ENCODE measurements at regions not wholly inside any gene's neighbourhood (a gene's known extent, or its start where the extent isn't known, plus 50 kb on each side); places are given as distances from the start of the nearest gene placed in this dataset.
A peak's percentile ranks its signal among the peaks of the same experiment; 100 is the strongest.

GRCh38 chr4:17347445-17347844 is 164.4 kb downstream of the QDPR start:
- intact Hi-C loops (cut with micrococcal nuclease; ENCODE audit: unreplicated experiment) = no loop called here

GRCh38 chr4:17339376-17339775 is 172.5 kb downstream of the QDPR start:
- Histone ChIP-seq H3K79me2 (ENCODE audit: low read depth) (no peaks in the 10 kb centered on the region), H3F3A (ENCODE audit: insufficient read depth, low read depth) (no peaks in the 10 kb centered on the region; the same call in 1 of the 2 replicates), H2AFZ (no peak overlapping the region), H3K4me2 (no peak overlapping the region), H3K4me1 (replicated peaks; ENCODE audit: insufficient read depth) (peaks cover 19% of the 10 kb centered on the region), H3K27me3 (ENCODE audit: insufficient read depth, low read depth) (no peaks in the 10 kb centered on the region), H3K9me2 (ENCODE audit: insufficient read depth) (no peaks in the 10 kb centered on the region), H3K36me3 (ENCODE audit: low read depth) (no peaks in the 10 kb centered on the region), H3K9me3 (ENCODE audit: insufficient read depth, low read depth) (no peaks in the 10 kb centered on the region), H3K27ac (no peak overlapping the region), H4K20me1 (ENCODE audit: insufficient read depth) (no peaks in the 10 kb centered on the region), H3K4me3 (no peak overlapping the region)
- no TSS peak for BruUV-seq (replicated peaks)
- intact Hi-C loops (cut with micrococcal nuclease; ENCODE audit: unreplicated experiment) = no loop called here
- CTCF ChIA-PET = no interaction called here
- TF ChIP-seq EZH2 (IDR thresholded peaks at IDR 0.05; ENCODE audit: low read depth) (no peak), CTCF (conservative IDR thresholded peaks at IDR 0.05) (no peak)
- POLR2A ChIA-PET (ENCODE audit: unreplicated experiment) = no interaction called here
- no peak for DNase-seq

More at GRCh38 chr4:17347445-17347844, 164.4 kb downstream of the QDPR start:
- Histone ChIP-seq H4K20me1 (ENCODE audit: insufficient read depth) (no peaks in the 10 kb centered on the region), H3K36me3 (ENCODE audit: low read depth) (no peaks in the 10 kb centered on the region), H2AFZ (no peak overlapping the region), H3K4me3 (no peak overlapping the region), H3F3A (ENCODE audit: insufficient read depth, low read depth) (no peaks in the 10 kb centered on the region), H3K4me1 (replicated peaks; ENCODE audit: insufficient read depth) (no peaks in the 10 kb centered on the region), H3K9me3 (ENCODE audit: insufficient read depth, low read depth) (no peaks in the 10 kb centered on the region), H3K79me2 (ENCODE audit: low read depth) (no peaks in the 10 kb centered on the region), H3K4me2 (no peak overlapping the region), H3K27me3 (ENCODE audit: insufficient read depth, low read depth) (no peaks in the 10 kb centered on the region), H3K27ac (no peak overlapping the region), H3K9me2 (ENCODE audit: insufficient read depth) (no peaks in the 10 kb centered on the region)
- TF ChIP-seq CTCF (conservative IDR thresholded peaks at IDR 0.05) = peak; percentile 58
- TF ChIP-seq EZH2 (IDR thresholded peaks at IDR 0.05; ENCODE audit: low read depth) = no peak
- no TSS peak for BruUV-seq (replicated peaks)
- DNase-seq = no peak
- ChIA-PET POLR2A (ENCODE audit: unreplicated experiment) (no interaction called here), CTCF (no interaction called here)

- Histone ChIP-seq H3K27me3 (ENCODE audit: insufficient read depth, low read depth) (no peaks in the 10 kb centered on the region), H3K27ac (peak overlapping the region; percentile 58), H3K4me1 (replicated peaks; ENCODE audit: insufficient read depth) (peaks cover 19% of the 10 kb centered on the region), H4K20me1 (ENCODE audit: insufficient read depth) (no peaks in the 10 kb centered on the region), H3F3A (ENCODE audit: insufficient read depth, low read depth) (no peaks in the 10 kb centered on the region; the same call in 1 of the 2 replicates), H3K4me2 (peak overlapping the region; percentile 63), H3K4me3 (no peak overlapping the region), H3K9me3 (ENCODE audit: insufficient read depth, low read depth) (no peaks in the 10 kb centered on the region), H3K36me3 (ENCODE audit: low read depth) (no peaks in the 10 kb centered on the region), H3K79me2 (ENCODE audit: low read depth) (no peaks in the 10 kb centered on the region), H2AFZ (no peak overlapping the region), H3K9me2 (ENCODE audit: insufficient read depth) (no peaks in the 10 kb centered on the region)
- no TSS peak for BruUV-seq (replicated peaks)
- CTCF ChIA-PET = no interaction called here
- TF ChIP-seq EZH2 (IDR thresholded peaks at IDR 0.05; ENCODE audit: low read depth) = no peak
- TF ChIP-seq CTCF (conservative IDR thresholded peaks at IDR 0.05) = no peak
- POLR2A ChIA-PET (ENCODE audit: unreplicated experiment) = no interaction called here
- intact Hi-C loops (cut with micrococcal nuclease; ENCODE audit: unreplicated experiment) = no loop called here
- peak in 1 of 2 experiments; percentile 43 for DNase-seq
Measured at GRCh38 chr4:17336986-17337385, 174.9 kb downstream of the QDPR start.
